Fibroblast of the aortic adventitia (primary cell): ENCODE measurements at regions not wholly inside any gene's neighbourhood (a gene's known extent, or its start where the extent isn't known, plus 50 kb on each side); places are given as distances from the start of the nearest gene placed in this dataset.

Source experiments
- DNase-seq: peaks from one replicate; pipeline ENCODE4 v3.0.0-alpha.2; 2010; ENCODE audit warnings: low read depth
- H3K4me3 ChIP-seq: 2 replicates; pipeline ENCODE4 v1.5.1; 2011; ENCODE audit warnings: low read depth, mild to moderate bottlenecking, control low read depth, low read length, moderate library complexity
- CTCF ChIP-seq: IDR thresholded peaks from 2 replicates; pipeline ENCODE4 v1.5.1; 2011; ENCODE audit warnings: mild to moderate bottlenecking, low read length, control low read depth, inconsistent platforms; ENCODE audit not compliant: insufficient read depth

GRCh38 chr22:27311698-27312550 lies 489.6 kb downstream of the MN1 start:
- peak overlapping the region; percentile 4 for H3K4me3 ChIP-seq
- no peak for DNase-seq
- TF ChIP-seq CTCF: no peak

GRCh38 chr22:27312565-27312964 lies 489.0 kb downstream of the MN1 start:
- no peak for DNase-seq
- H3K4me3 ChIP-seq: no peak overlapping the region
- no peak for TF ChIP-seq CTCF

GRCh38 chr22:27312966-27313855 lies 488.3 kb downstream of the MN1 start:
- no peak for DNase-seq
- no peak for TF ChIP-seq CTCF
- no peak overlapping the region for H3K4me3 ChIP-seq

- no peak for TF ChIP-seq CTCF
- H3K4me3 ChIP-seq: no peak overlapping the region
- DNase-seq: no peak
These were observed 487.2 kb downstream of the MN1 start for GRCh38 chr22:27314276-27314807.

- H3K4me3 ChIP-seq: no peak overlapping the region
- DNase-seq: no peak
- TF ChIP-seq CTCF: no peak
These were observed 485.7 kb downstream of the MN1 start for GRCh38 chr22:27315833-27316232.

GRCh38 chr22:27317096-27317495 lies 484.5 kb downstream of the MN1 start:
- peak; percentile 26 for DNase-seq
- H3K4me3 ChIP-seq: no peak overlapping the region
- peak; percentile 38 for TF ChIP-seq CTCF
